H1 (cell line): ENCODE measurements at regions not wholly inside any gene's neighbourhood (a gene's known extent, or its start where the extent isn't known, plus 50 kb on each side); places are given as distances from the start of the nearest gene placed in this dataset.

Experiments
- BACH1 ChIP-seq: IDR thresholded peaks from 2 replicates; pipeline ENCODE4 v1.6.1; 2012; ENCODE audit warnings: low read length, improper control_type of control experiment
- BRCA1 ChIP-seq: IDR thresholded peaks from 2 replicates; pipeline ENCODE4 v1.6.1; 2012; ENCODE audit warnings: low read depth, low read length, improper control_type of control experiment
- CBX8 ChIP-seq: fragments of 300-800, 300-1000 bp; sonication (generic); IDR thresholded peaks from 2 replicates; pipeline ENCODE4 v1.7.1; 2016; ENCODE audit warnings: low read depth, low read length, borderline replicate concordance
- CREB1 ChIP-seq: IDR thresholded peaks from 2 replicates; pipeline ENCODE4 v1.6.1; 2012; ENCODE audit warnings: inconsistent platforms
- KDM4A ChIP-seq: IDR thresholded peaks from one replicate; pipeline ENCODE4 v1.7.1; 2012; ENCODE audit warnings: low read depth, mild to moderate bottlenecking, moderate library complexity, low read length, inconsistent platforms; ENCODE audit not compliant: severe bottlenecking
- SP1 ChIP-seq: IDR thresholded peaks from 2 replicates; pipeline ENCODE4 v1.6.1; 2011; ENCODE audit warnings: low read depth, low read length
- TCF12 ChIP-seq: IDR thresholded peaks from 2 replicates; pipeline ENCODE4 v1.6.1; 2011; ENCODE audit warnings: low read depth, mild to moderate bottlenecking, low read length
- TF ChIP-seq, protein P1 (sequence below): IDR thresholded peaks from 2 replicates; pipeline ENCODE4 v1.6.1; 2012; ENCODE audit warnings: inconsistent platforms

DNA sequence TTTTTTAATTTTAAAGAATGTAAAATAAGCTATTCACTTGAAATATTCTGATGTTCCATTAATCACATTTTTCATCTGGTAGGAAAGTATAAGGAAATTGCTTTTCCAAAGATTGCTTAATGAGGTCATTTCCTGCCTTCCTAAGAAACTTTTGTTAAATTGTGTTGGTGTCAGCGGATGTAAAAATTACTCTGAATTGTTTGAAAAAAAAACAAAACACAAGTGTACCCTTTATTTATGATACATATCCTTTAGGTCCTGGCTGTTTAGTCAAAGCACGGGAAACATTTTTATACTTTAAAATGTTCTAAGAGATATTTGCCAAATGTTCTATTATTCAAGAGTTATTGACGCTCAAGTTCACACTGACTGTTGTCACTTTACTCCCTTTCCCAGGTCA lies 1357.4 kb upstream of the GOT2 start (continued):
- TF ChIP-seq CREB1 (no peak), TCF12 (no peak), SP1 (no peak), KDM4A (no peak), CBX8 (no peak), BRCA1 (no peak), BACH1 (no peak)
- TF ChIP-seq, protein P1, sequence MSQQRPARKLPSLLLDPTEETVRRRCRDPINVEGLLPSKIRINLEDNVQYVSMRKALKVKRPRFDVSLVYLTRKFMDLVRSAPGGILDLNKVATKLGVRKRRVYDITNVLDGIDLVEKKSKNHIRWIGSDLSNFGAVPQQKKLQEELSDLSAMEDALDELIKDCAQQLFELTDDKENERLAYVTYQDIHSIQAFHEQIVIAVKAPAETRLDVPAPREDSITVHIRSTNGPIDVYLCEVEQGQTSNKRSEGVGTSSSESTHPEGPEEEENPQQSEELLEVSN = no peak
